SK-N-SH (cell line): ENCODE measurements at regions not wholly inside any gene's neighbourhood (a gene's known extent, or its start where the extent isn't known, plus 50 kb on each side); places are given as distances from the start of the nearest gene placed in this dataset.
A peak's percentile ranks its signal among the peaks of the same experiment; 100 is the strongest.

Experiments used
- CTCF ChIA-PET: fragments of 300-600, 350-600 bp; formaldehyde crosslinking; extraction: SDS; loops from one replicate; lab custom pipeline; 2021; lab: Yijun Ruan, JAX
- POLR2A ChIA-PET: fragments of 350-600 bp; sonication (Branson Sonifier 250); formaldehyde crosslinking; extraction: SDS; loops from one replicate; lab custom pipeline; 2020; ENCODE audit warnings: antibody characterized with exemption, inconsistent platforms; lab: Yijun Ruan, JAX
- DNase-seq: peaks from one replicate; pipeline ENCODE4 v3.0.0; 2012
- H2AFZ ChIP-seq: fragments of 200-600 bp; sonication (generic); 2 replicates; pipeline ENCODE4 v1.8.1; 2016; ENCODE audit warnings: antibody characterized with exemption, mild to moderate bottlenecking, low read depth
- H3F3A ChIP-seq: fragments of 200-600 bp; sonication (generic); replicated peaks from 2 replicates; pipeline ENCODE3; 2016; ENCODE audit warnings: antibody characterized with exemption, mild to moderate bottlenecking; ENCODE audit not compliant: insufficient read depth
- H3K27ac ChIP-seq, 2 experiments: fragments of 200-500 bp in 1 of 2; fragments of 200-600 bp in 1 of 2; sonication (Bioruptor generic) in 1 of 2; sonication (generic), shearing (Covaris generic) in 1 of 2; 2 replicates each; pipeline versions ENCODE4 v1.5.1 to v1.6.1; 2014 to 2016; ENCODE audit warnings: low read depth in 2 of 2, inconsistent platforms in 1 of 2, low read length in 1 of 2, mild to moderate bottlenecking in 1 of 2, mixed read lengths in 1 of 2
- H3K27me3 ChIP-seq: fragments of 200-600 bp; sonication (generic), shearing (Covaris generic); 2 replicates; pipeline ENCODE4 v1.6.1; 2016; ENCODE audit warnings: mixed run types; ENCODE audit not compliant: insufficient read depth
- H3K36me3 ChIP-seq, 2 experiments: fragments of 200-500 bp in 1 of 2; fragments of 200-600 bp in 1 of 2; sonication (Bioruptor generic) in 1 of 2; sonication (generic) in 1 of 2; replicated peaks in 1 of 2; 2 replicates each; pipeline versions ENCODE3 to v1.5.1; 2014 to 2016; ENCODE audit warnings: low read length in 1 of 2, mild to moderate bottlenecking in 1 of 2; ENCODE audit not compliant: insufficient read depth in 2 of 2, control insufficient read depth in 1 of 2
- H3K4me1 ChIP-seq, 2 experiments: fragments of 200-500 bp in 1 of 2; fragments of 200-600 bp in 1 of 2; sonication (Bioruptor generic) in 1 of 2; sonication (generic), shearing (Covaris generic) in 1 of 2; 2 replicates each; pipeline versions ENCODE4 v1.5.1 to v1.6.1; 2014 to 2016; ENCODE audit warnings: low read depth in 1 of 2, low read length in 1 of 2, mixed run types in 1 of 2; ENCODE audit not compliant: insufficient read depth in 2 of 2, control insufficient read depth in 1 of 2
- H3K4me2 ChIP-seq: fragments of 200-600 bp; sonication (generic), shearing (Covaris generic); 2 replicates; pipeline ENCODE4 v1.6.1; 2017; ENCODE audit warnings: mixed run types
- H3K4me3 ChIP-seq, 2 experiments: fragments of 200-500 bp in 1 of 2; fragments of 200-600 bp in 1 of 2; sonication (Bioruptor generic) in 1 of 2; sonication (generic), shearing (Covaris generic) in 1 of 2; 2 replicates each; pipeline versions ENCODE4 v1.5.1 to v1.8.1; 2014 to 2016; ENCODE audit warnings: low read depth in 2 of 2, inconsistent platforms in 1 of 2, low read length in 1 of 2, mild to moderate bottlenecking in 1 of 2, mixed read lengths in 1 of 2, moderate library complexity in 1 of 2
- H3K79me2 ChIP-seq: fragments of 200-600 bp; sonication (generic); 2 replicates; pipeline ENCODE4 v1.8.1; 2017; ENCODE audit warnings: mild to moderate bottlenecking; ENCODE audit not compliant: insufficient read depth
- H3K9ac ChIP-seq: fragments of 200-600 bp; sonication (generic); 2 replicates; pipeline ENCODE4 v1.6.1; 2017; ENCODE audit warnings: mixed run types
- H3K9me2 ChIP-seq: fragments of 200-600 bp; sonication (generic); 2 replicates; pipeline ENCODE4 v1.6.1; 2017; ENCODE audit warnings: mixed run types
- H3K9me3 ChIP-seq: fragments of 200-600 bp; sonication (generic); 2 replicates; pipeline ENCODE4 v1.6.1; 2017; ENCODE audit warnings: mixed run types, mild to moderate bottlenecking, moderate library complexity
- H4K20me1 ChIP-seq: fragments of 200-600 bp; sonication (generic); 2 replicates; pipeline ENCODE4 v1.6.1; 2017; ENCODE audit warnings: mild to moderate bottlenecking, mixed run types; ENCODE audit not compliant: insufficient read depth
- ELF1 ChIP-seq: IDR thresholded peaks from 2 replicates; pipeline ENCODE4 v1.4.0; 2012
- EZH2phosphoT487 ChIP-seq: fragments of 200-600 bp; sonication (generic); IDR thresholded peaks from 2 replicates; pipeline ENCODE4 v1.6.1; 2017; ENCODE audit warnings: low read depth, mixed run types, mild to moderate bottlenecking, antibody characterized with exemption, moderate library complexity, borderline replicate concordance
- FOXJ3 ChIP-seq: sonication (generic); formaldehyde crosslinking; IDR thresholded peaks from 2 replicates; pipeline ENCODE4 v1.5.1; 2020; ENCODE audit warnings: mild to moderate bottlenecking, missing genetic modification reagents
- GABPA ChIP-seq: IDR thresholded peaks from 2 replicates; pipeline ENCODE4 v1.4.0; 2012; ENCODE audit warnings: low read depth, mild to moderate bottlenecking
- GATA2 ChIP-seq: sonication (generic); formaldehyde crosslinking; IDR thresholded peaks from 2 replicates; pipeline ENCODE4 v1.5.0; 2020; ENCODE audit warnings: mild to moderate bottlenecking, missing genetic modification reagents
- IRF3 ChIP-seq: fragments of 150-350 bp; IDR thresholded peaks from 2 replicates; pipeline ENCODE4 v1.6.1; 2016; ENCODE audit warnings: mild to moderate bottlenecking, low read depth, low read length
- MEF2A ChIP-seq: IDR thresholded peaks from 2 replicates; pipeline ENCODE4 v1.4.0; 2012; ENCODE audit warnings: low read depth, borderline replicate concordance
- NFIC ChIP-seq: IDR thresholded peaks from 2 replicates; pipeline ENCODE4 v1.4.0; 2012; ENCODE audit warnings: borderline replicate concordance
- NRF1 ChIP-seq: IDR thresholded peaks from 2 replicates; pipeline ENCODE4 v1.6.1; 2012; ENCODE audit warnings: low read depth, mild to moderate bottlenecking, low read length
- POLR2AphosphoS5 ChIP-seq: IDR thresholded peaks from 2 replicates; pipeline ENCODE4 v1.6.1; 2012; ENCODE audit warnings: low read depth, low read length
- RAD21 ChIP-seq: IDR thresholded peaks from 2 replicates; pipeline ENCODE4 v1.6.1; 2012; ENCODE audit warnings: mild to moderate bottlenecking, low read length
- RCOR1 ChIP-seq: fragments of 150-350 bp; IDR thresholded peaks from 2 replicates; pipeline ENCODE4 v1.6.1; 2017; ENCODE audit warnings: antibody characterized with exemption, low read length
- RFX5 ChIP-seq: IDR thresholded peaks from 2 replicates; pipeline ENCODE4 v1.6.1; 2012; ENCODE audit warnings: mild to moderate bottlenecking, improper control_type of control experiment, low read length
- SIN3A ChIP-seq: IDR thresholded peaks from 2 replicates; pipeline ENCODE4 v1.6.1; 2012; ENCODE audit warnings: low read depth, mild to moderate bottlenecking, low read length, moderate library complexity, borderline replicate concordance
- SMC3 ChIP-seq: IDR thresholded peaks from 2 replicates; pipeline ENCODE4 v1.6.1; 2012; ENCODE audit warnings: low read depth, low read length, improper control_type of control experiment
- TAF1 ChIP-seq: IDR thresholded peaks from 2 replicates; pipeline ENCODE4 v1.6.1; 2012; ENCODE audit warnings: low read depth, mild to moderate bottlenecking, low read length, moderate library complexity, borderline replicate concordance
- TCF12 ChIP-seq: IDR thresholded peaks from 2 replicates; pipeline ENCODE4 v1.4.0; 2012
- TEAD4 ChIP-seq: IDR thresholded peaks from 2 replicates; pipeline ENCODE4 v1.4.0; 2012; ENCODE audit warnings: mild to moderate bottlenecking, borderline replicate concordance; ENCODE audit not compliant: insufficient read depth
- USF1 ChIP-seq: IDR thresholded peaks from 2 replicates; pipeline ENCODE4 v1.4.0; 2012; ENCODE audit warnings: low read depth, borderline replicate concordance
- USF2 ChIP-seq: fragments of 150-350 bp; IDR thresholded peaks from 2 replicates; pipeline ENCODE4 v1.6.1; 2017; ENCODE audit warnings: antibody characterized with exemption, low read length, low read depth, borderline replicate concordance
- YY1 ChIP-seq: IDR thresholded peaks from 2 replicates; pipeline ENCODE4 v1.4.0; 2012; ENCODE audit warnings: low read depth, mild to moderate bottlenecking
- ZBTB33 ChIP-seq: IDR thresholded peaks from 2 replicates; pipeline ENCODE4 v1.4.0; 2012; ENCODE audit warnings: low read depth, borderline replicate concordance
- WGBS: methylation state at CpG from one replicate; pipeline ENCODE4 v1.1.6; 2017; ENCODE audit warnings: low lambda C conversion rate; 5-methylcytosine and 5-hydroxymethylcytosine counted together

- H3K27ac ChIP-seq, result peak overlapping the region; percentile 80 to 84
- H3K9me3 ChIP-seq, result no peaks in the 10 kb centered on the region
- TF ChIP-seq GATA2, result no peak
- no peak for TF ChIP-seq ELF1
- no peak for TF ChIP-seq TEAD4
- TF ChIP-seq FOXJ3 (CRISPR knock-in tag), result no peak
- TF ChIP-seq USF1, result no peak
- no peak for TF ChIP-seq TAF1
- TF ChIP-seq GABPA, result no peak
- no peak for TF ChIP-seq ZBTB33
- TF ChIP-seq RCOR1, result no peak
- no peak for TF ChIP-seq POLR2AphosphoS5
- no peak for TF ChIP-seq MEF2A
- TF ChIP-seq RFX5, result no peak
- no peak for TF ChIP-seq USF2
- peak overlapping the region; percentile 26; the same call in 1 of the 2 replicates for H2AFZ ChIP-seq
- H3K36me3 ChIP-seq, result no peaks in the 10 kb centered on the region
- H3K9me2 ChIP-seq, result no peaks in the 10 kb centered on the region
- ChIA-PET CTCF (no interaction called here), POLR2A (no interaction called here)
- H3K4me1 ChIP-seq, result peaks cover 17% of the 10 kb centered on the region in 2 experiments
- H3K9ac ChIP-seq, result no peak overlapping the region
- 99% methylated on average over 3 of the region's 3 CpGs for whole genome bisulfite sequencing
- H4K20me1 ChIP-seq, result no peaks in the 10 kb centered on the region
- peak overlapping the region; percentile 54; the same call in 1 of the 2 replicates for H3K4me2 ChIP-seq
- H3K4me3 ChIP-seq, result no peak overlapping the region
- peaks cover 14% of the 10 kb centered on the region for H3F3A ChIP-seq
- DNase-seq, result no peak
- H3K27me3 ChIP-seq, result no peaks in the 10 kb centered on the region
- no peaks in the 10 kb centered on the region for H3K79me2 ChIP-seq
These were observed 101.2 kb downstream of the RFC3 start for GRCh38 chr13:33919120-33919519.

GRCh38 chr13:33925563-33925962 is 107.6 kb downstream of the RFC3 start:
- no peak overlapping the region for H3K27ac ChIP-seq
- ChIA-PET POLR2A (no interaction called here), CTCF (no interaction called here)
- no peak overlapping the region for H3K4me2 ChIP-seq
- H4K20me1 ChIP-seq, result no peaks in the 10 kb centered on the region
- H3K79me2 ChIP-seq, result no peaks in the 10 kb centered on the region
- H3K9me3 ChIP-seq, result no peaks in the 10 kb centered on the region
- no peaks in the 10 kb centered on the region; the same call in 1 of the 2 replicates for H3K9me2 ChIP-seq
- WGBS, result 85% methylated on average over 1 of the region's 1 CpG
- H3K27me3 ChIP-seq, result no peaks in the 10 kb centered on the region
- no peak overlapping the region for H2AFZ ChIP-seq
- no peaks in the 10 kb centered on the region; a peak in 1 of 4 replicates for H3K4me1 ChIP-seq
- no peak overlapping the region for H3K9ac ChIP-seq
- no peak overlapping the region for H3K4me3 ChIP-seq
- no peaks in the 10 kb centered on the region for H3K36me3 ChIP-seq
- DNase-seq, result no peak
- peaks cover 8% of the 10 kb centered on the region for H3F3A ChIP-seq
- TF ChIP-seq IRF3, result no peak
- TF ChIP-seq RCOR1, result no peak
- no peak for TF ChIP-seq FOXJ3 (CRISPR knock-in tag)
- TF ChIP-seq EZH2phosphoT487, result no peak
- TF ChIP-seq POLR2AphosphoS5, result no peak
- TF ChIP-seq RAD21, result no peak
- no peak for TF ChIP-seq NRF1
- no peak for TF ChIP-seq YY1
- TF ChIP-seq GABPA, result no peak
- no peak for TF ChIP-seq NFIC
- TF ChIP-seq SIN3A, result no peak
- TF ChIP-seq SMC3, result no peak
- TF ChIP-seq ELF1, result no peak
- no peak for TF ChIP-seq TEAD4
- no peak for TF ChIP-seq TAF1
- TF ChIP-seq ZBTB33, result no peak
- TF ChIP-seq TCF12, result no peak
